Activated T-cell treated with anti-CD3 and anti-CD28 coated beads, Interleukin-2, amount 50 U/mL, for 72 hours (primary cell): ENCODE measurements at regions not wholly inside any gene's neighbourhood (a gene's known extent, or its start where the extent isn't known, plus 50 kb on each side); places are given as distances from the start of the nearest gene placed in this dataset.
A peak's percentile ranks its signal among the peaks of the same experiment; 100 is the strongest.

ENCODE experiments used
- ATAC-seq, 2 donors: fragments of 150-1000 bp; cut with Tn5 transposase; replicated peaks in 1 of 2; 2 replicates each; pipeline ENCODE4 v1.10.0; 2021; ENCODE audit warnings: moderate library complexity in 2 of 2, mild to moderate bottlenecking in 1 of 2
- DNase-seq, 2 donors: peaks; one replicate each; pipeline ENCODE4 v3.0.0; 2021 to 2022; ENCODE audit warnings: mixed read lengths in 1 of 2
- H3K27ac Mint-ChIP-seq: one replicate; pipeline ENCODE4 v1.8.0; 2022; ENCODE audit warnings: mild to moderate bottlenecking, moderate library complexity, mixed read lengths
- H3K27me3 Mint-ChIP-seq: one replicate; pipeline ENCODE4 v1.8.0; 2022; ENCODE audit warnings: low read depth, mixed read lengths
- H3K36me3 Mint-ChIP-seq, 2 donors: one replicate each; pipeline ENCODE4 v1.8.0; 2022; ENCODE audit warnings: mixed read lengths in 2 of 2, mild to moderate bottlenecking in 1 of 2; ENCODE audit not compliant: insufficient read depth in 2 of 2
- H3K4me1 Mint-ChIP-seq: one replicate; pipeline ENCODE4 v1.8.0; 2022; ENCODE audit warnings: low read depth, mixed read lengths
- H3K4me3 Mint-ChIP-seq, 2 donors: one replicate each; pipeline ENCODE4 v1.8.0; 2022; ENCODE audit warnings: mild to moderate bottlenecking in 2 of 2, mixed read lengths in 2 of 2, moderate library complexity in 2 of 2
- H3K9me3 Mint-ChIP-seq, 2 donors: one replicate each; pipeline ENCODE4 v1.8.0; 2022; ENCODE audit warnings: mixed read lengths in 2 of 2

DNA sequence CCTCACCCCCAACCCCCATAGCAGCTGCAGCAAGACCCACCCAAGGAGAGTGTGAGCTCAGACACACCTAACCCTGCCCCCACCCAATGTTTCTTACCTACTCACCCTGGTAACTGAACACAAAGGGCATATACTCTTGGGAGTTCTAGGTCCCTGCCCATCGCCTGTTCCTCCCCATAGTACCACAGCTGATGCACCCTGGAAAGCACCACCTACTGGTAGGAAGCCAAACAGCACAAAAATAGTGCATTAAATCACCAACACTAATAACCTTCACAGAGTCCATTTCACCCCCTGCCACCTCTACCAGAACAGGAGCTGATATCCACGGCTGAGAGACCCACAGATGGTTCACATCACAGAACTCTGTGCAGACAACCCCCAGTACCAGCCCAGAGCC is 245.2 kb downstream of the EFHB start:
- ATAC-seq (no peak), DNase-seq (no peak)
- Mint-ChIP-seq H3K4me3 (no peak overlapping the region), H3K4me1 (no peaks in the 10 kb centered on the region), H3K9me3 (peaks cover 12 to 20% of the 10 kb centered on the region in 2 donors), H3K27ac (no peak overlapping the region), H3K36me3 (peaks cover 0 to 5% of the 10 kb centered on the region in 2 donors), H3K27me3 (no peaks in the 10 kb centered on the region)

GRCh38 chr3:19668163-19668562 is 265.9 kb downstream of the EFHB start:
- Mint-ChIP-seq H3K27ac (no peak overlapping the region), H3K27me3 (no peaks in the 10 kb centered on the region), H3K9me3 (peaks cover 0 to 1% of the 10 kb centered on the region in 2 donors), H3K36me3 (no peaks in the 10 kb centered on the region), H3K4me1 (no peaks in the 10 kb centered on the region), H3K4me3 (no peak overlapping the region)
- no peak for ATAC-seq
- no peak for DNase-seq

- DNase-seq, result no peak
- Mint-ChIP-seq H3K4me3 (no peak overlapping the region), H3K4me1 (no peaks in the 10 kb centered on the region), H3K9me3 (peaks cover 0 to 2% of the 10 kb centered on the region in 2 donors), H3K27ac (no peak overlapping the region), H3K36me3 (no peaks in the 10 kb centered on the region), H3K27me3 (no peaks in the 10 kb centered on the region)
- no peak for ATAC-seq
Observed at GRCh38 chr3:19662486-19662885, 271.5 kb downstream of the EFHB start.

GRCh38 chr3:19652336-19652735 is 281.7 kb downstream of the EFHB start:
- DNase-seq (no peak), ATAC-seq (no peak)
- Mint-ChIP-seq H3K9me3 (peaks cover 14 to 21% of the 10 kb centered on the region in 2 donors), H3K27ac (no peak overlapping the region), H3K27me3 (no peaks in the 10 kb centered on the region), H3K4me1 (no peaks in the 10 kb centered on the region), H3K36me3 (peaks cover 1 to 10% of the 10 kb centered on the region in 2 donors), H3K4me3 (no peak overlapping the region)

DNA sequence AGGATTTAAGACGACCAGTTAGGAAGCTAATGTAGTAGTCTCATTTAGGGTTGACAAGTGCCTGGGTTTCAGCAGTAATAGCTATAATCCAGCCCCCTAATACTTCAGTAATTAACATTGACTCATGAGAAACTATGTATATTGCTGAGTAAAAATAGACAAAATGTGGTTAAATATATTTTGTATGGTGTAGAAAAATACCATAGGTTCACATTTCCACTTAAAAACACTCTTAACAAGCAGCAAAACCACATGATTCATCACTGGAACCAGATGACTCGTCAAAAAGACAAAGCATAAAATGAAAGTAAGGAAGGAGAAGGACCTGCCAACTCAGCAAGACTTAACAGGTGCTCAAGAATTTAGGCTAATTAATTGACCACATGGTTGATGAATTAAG is 288.9 kb downstream of the EFHB start:
- no peak overlapping the region for H3K27ac Mint-ChIP-seq
- ATAC-seq, result peak in 1 of 2 donors; percentile 26
- no peaks in the 10 kb centered on the region for H3K27me3 Mint-ChIP-seq
- H3K4me3 Mint-ChIP-seq, result no peak overlapping the region
- DNase-seq, result no peak
- H3K4me1 Mint-ChIP-seq, result peaks cover 6% of the 10 kb centered on the region
- H3K36me3 Mint-ChIP-seq, result no peaks in the 10 kb centered on the region
- peaks cover 3 to 4% of the 10 kb centered on the region in 2 donors for H3K9me3 Mint-ChIP-seq

- H3K4me3 Mint-ChIP-seq, result no peak overlapping the region
- H3K4me1 Mint-ChIP-seq, result peaks cover 6% of the 10 kb centered on the region
- DNase-seq (no peak), ATAC-seq (no peak)
- no peaks in the 10 kb centered on the region for H3K36me3 Mint-ChIP-seq
- no peak overlapping the region for H3K27ac Mint-ChIP-seq
- H3K9me3 Mint-ChIP-seq, result peaks cover 0 to 6% of the 10 kb centered on the region in 2 donors
- no peaks in the 10 kb centered on the region for H3K27me3 Mint-ChIP-seq
Observed at GRCh38 chr3:19644405-19644804, 289.6 kb downstream of the EFHB start.

GRCh38 chr3:19641408-19641807 is 292.6 kb downstream of the EFHB start:
- Mint-ChIP-seq H3K36me3 (peaks cover 0 to 3% of the 10 kb centered on the region in 2 donors), H3K9me3 (peaks cover 4 to 6% of the 10 kb centered on the region in 2 donors), H3K4me3 (no peak overlapping the region), H3K27me3 (no peaks in the 10 kb centered on the region), H3K4me1 (peaks cover 6% of the 10 kb centered on the region), H3K27ac (no peak overlapping the region)
- no peak for DNase-seq
- ATAC-seq, result no peak

DNA sequence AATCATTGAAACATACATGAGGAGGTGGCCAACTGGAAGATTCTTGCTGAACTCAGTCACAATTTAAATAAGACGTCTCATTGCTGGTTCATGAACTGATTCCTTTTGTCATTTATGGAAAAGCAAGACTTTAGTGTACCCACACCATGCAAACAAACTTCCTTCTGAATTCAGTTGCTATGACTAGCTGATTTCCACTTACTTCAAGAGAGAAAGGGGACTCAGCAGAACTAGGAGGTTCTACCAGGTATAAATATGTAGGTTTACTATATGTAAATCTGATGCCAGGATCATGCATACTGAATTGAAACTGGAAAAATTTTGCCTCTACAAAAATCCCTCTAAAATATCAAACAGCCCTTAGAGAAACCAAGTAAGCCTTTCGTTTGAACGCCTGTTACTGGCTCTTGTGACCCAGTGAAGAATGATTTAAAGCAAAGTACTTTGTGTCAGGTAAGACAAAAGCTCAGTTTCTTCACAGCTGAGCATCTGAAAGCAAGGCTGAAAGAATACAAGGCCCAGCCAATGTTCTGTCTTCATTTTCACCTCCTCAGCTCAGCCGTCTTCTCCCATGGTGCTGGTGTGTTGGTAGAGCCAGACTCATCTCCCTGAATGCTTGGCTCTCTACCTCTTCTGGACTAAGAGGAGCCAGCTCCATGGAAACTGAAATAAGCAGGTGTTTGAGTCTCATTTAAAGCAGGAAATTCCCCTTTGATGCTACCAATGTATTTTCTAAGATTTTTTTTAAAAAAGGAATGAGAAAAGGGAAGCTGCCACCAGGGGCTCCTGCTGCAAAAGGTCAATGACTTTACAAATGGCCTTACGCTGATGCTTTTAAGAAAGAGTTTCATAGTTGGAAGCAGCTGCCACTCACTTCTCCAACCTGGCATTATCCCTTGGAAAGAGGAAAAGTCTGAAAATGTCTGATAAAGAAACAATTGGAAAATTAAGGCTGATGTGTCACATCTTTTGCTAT is 301.6 kb downstream of the EFHB start:
- H3K4me1 Mint-ChIP-seq, result no peaks in the 10 kb centered on the region

DNA sequence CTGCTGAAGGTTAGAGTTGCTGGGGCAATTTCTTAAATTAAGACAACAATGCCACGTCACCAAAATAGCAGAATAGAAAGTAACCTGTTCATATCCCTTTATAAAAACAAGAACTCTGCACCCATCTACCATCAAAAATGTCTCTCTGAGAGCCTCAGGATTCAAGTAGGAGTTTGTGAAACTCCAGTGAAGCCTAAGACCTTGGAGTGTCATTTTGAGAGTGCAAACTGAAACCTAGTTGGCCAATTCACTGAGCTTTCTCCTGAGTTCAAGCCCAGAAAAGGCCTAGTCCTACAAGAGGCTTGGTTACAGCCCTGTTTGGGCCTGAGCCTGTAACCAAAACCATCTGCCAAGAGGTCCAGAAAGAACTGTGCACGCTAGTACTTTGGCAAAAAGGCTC is 335.1 kb downstream of the EFHB start:
- Mint-ChIP-seq H3K27ac (no peak overlapping the region), H3K27me3 (no peaks in the 10 kb centered on the region), H3K9me3 (peaks cover 3 to 18% of the 10 kb centered on the region in 2 donors), H3K36me3 (no peaks in the 10 kb centered on the region), H3K4me3 (no peak overlapping the region), H3K4me1 (no peaks in the 10 kb centered on the region)
- ATAC-seq (no peak), DNase-seq (no peak)

More for the DNA sequence above, 301.6 kb downstream of the EFHB start:
- H3K4me3 Mint-ChIP-seq, result no peak overlapping the region
- H3K27ac Mint-ChIP-seq, result no peak overlapping the region
- H3K36me3 Mint-ChIP-seq, result peaks cover 0 to 3% of the 10 kb centered on the region in 2 donors
- DNase-seq (no peak), ATAC-seq (no peak)
- H3K9me3 Mint-ChIP-seq, result peaks cover 0 to 4% of the 10 kb centered on the region in 2 donors
- H3K27me3 Mint-ChIP-seq, result no peaks in the 10 kb centered on the region

DNA sequence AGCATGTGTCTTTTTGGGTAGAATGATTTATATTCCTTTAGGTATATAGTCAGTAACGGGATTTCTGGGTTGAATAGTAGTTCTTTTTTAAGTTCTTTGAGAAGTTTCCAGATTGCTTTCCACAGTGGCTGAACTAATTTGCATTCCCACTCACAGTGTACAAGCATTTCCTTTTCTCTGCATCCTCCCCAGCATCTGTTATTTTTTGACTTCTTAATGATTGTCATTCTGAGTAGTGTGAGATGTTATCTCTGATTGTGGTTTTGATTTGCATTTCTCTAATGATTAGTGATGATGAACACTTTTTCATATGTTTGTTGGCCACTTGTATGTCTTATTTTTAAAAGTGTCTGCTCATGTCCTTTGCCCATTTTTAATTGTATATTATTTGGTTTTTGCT is 337.6 kb downstream of the EFHB start:
- H3K4me3 Mint-ChIP-seq, result no peak overlapping the region
- no peaks in the 10 kb centered on the region for H3K27me3 Mint-ChIP-seq
- H3K9me3 Mint-ChIP-seq, result peaks cover 1 to 16% of the 10 kb centered on the region in 2 donors
- no peaks in the 10 kb centered on the region for H3K36me3 Mint-ChIP-seq
- no peak for ATAC-seq
- no peaks in the 10 kb centered on the region for H3K4me1 Mint-ChIP-seq
- no peak overlapping the region for H3K27ac Mint-ChIP-seq
- DNase-seq, result no peak

DNA sequence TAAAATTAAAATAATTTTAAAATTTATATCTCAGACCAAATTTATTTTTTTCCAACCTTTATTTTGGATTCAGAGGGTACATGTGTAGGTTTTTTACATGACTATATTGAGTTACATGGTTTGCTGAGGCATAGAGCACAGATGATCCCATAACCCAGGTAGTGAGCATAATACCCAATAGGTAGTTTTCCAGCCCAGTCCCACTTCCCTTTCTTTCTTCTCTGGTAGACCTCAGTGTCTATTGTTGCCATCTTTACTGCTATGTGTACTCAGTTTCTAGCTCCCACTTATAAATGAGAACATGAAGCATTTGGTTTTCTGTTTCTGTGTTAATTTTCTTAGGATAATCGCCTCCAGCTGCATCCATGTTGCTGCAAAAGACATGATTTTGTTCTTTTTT is 338.1 kb downstream of the EFHB start:
- no peak overlapping the region for H3K27ac Mint-ChIP-seq
- DNase-seq (no peak), ATAC-seq (no peak)
- peaks cover 1 to 16% of the 10 kb centered on the region in 2 donors for H3K9me3 Mint-ChIP-seq
- H3K36me3 Mint-ChIP-seq, result no peaks in the 10 kb centered on the region
- H3K4me1 Mint-ChIP-seq, result no peaks in the 10 kb centered on the region
- H3K27me3 Mint-ChIP-seq, result no peaks in the 10 kb centered on the region
- no peak overlapping the region for H3K4me3 Mint-ChIP-seq
